ENCODE measurements at regions not wholly inside any gene's neighbourhood (a gene's known extent, or its start where the extent isn't known, plus 50 kb on each side); places are given as distances from the start of the nearest gene placed in this dataset.

DNA sequence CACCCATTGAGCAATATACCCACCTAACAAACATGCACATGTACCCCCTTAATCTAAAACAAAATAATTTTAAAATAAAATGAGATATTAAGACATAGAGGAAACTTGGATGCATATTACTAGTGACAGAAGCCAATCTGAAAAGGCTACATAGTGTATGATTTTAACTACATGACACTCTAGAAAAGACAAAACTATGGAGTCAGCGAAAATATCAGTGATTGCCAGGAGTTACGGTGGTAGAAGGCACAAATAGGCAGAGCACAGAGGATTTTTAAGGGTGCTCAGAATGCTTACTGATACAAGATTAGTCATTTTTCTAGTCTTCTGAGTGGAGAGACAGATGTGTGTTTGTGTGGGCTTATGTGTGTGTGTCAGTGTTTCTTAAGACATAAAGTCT is 656.6 kb downstream of the NR4A2 start:
- no TSS peak for BruUV-seq (replicated peaks)

DNA sequence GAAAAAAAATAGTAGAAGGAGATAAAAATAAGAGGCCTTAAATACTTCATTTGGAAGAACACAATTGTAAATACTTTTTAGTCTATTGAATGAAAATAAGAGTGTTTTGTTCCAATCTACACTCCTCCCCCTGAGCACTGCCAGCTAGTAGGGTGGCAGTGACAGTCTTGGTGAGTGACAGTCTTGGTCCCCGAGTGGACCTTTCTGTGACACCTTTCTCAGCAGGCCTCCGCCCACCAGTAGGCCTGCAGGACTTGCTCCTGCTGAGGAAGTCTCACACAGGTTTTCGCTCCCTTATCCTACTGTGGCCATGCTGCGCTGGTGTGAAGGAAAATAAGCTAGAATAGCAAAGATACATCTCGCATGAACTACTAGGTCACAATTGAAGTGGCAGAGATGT is 666.8 kb downstream of the NR4A2 start:
- BruUV-seq (replicated peaks): no TSS peak
- TF ChIP-seq, protein P1, sequence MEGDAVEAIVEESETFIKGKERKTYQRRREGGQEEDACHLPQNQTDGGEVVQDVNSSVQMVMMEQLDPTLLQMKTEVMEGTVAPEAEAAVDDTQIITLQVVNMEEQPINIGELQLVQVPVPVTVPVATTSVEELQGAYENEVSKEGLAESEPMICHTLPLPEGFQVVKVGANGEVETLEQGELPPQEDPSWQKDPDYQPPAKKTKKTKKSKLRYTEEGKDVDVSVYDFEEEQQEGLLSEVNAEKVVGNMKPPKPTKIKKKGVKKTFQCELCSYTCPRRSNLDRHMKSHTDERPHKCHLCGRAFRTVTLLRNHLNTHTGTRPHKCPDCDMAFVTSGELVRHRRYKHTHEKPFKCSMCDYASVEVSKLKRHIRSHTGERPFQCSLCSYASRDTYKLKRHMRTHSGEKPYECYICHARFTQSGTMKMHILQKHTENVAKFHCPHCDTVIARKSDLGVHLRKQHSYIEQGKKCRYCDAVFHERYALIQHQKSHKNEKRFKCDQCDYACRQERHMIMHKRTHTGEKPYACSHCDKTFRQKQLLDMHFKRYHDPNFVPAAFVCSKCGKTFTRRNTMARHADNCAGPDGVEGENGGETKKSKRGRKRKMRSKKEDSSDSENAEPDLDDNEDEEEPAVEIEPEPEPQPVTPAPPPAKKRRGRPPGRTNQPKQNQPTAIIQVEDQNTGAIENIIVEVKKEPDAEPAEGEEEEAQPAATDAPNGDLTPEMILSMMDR (IDR thresholded peaks at IDR 0.05; ENCODE audit: unreplicated experiment): no peak
- no peak overlapping the region for H3K27ac Mint-ChIP-seq (ENCODE audit: low read depth, unreplicated experiment)
- H3K9me3 Mint-ChIP-seq (ENCODE audit: unreplicated experiment): no peaks in the 10 kb centered on the region
- POLR2A ChIA-PET: no interaction called here
- intact Hi-C loops (cut with micrococcal nuclease): no loop called here
- CTCF ChIA-PET: no interaction called here
- H3K36me3 Mint-ChIP-seq (ENCODE audit: insufficient read depth, unreplicated experiment): no peaks in the 10 kb centered on the region
- H3K4me3 Mint-ChIP-seq (ENCODE audit: unreplicated experiment): no peak overlapping the region
- no peak for DNase-seq (ENCODE audit: unreplicated experiment)
- no peaks in the 10 kb centered on the region for H3K27me3 Mint-ChIP-seq (ENCODE audit: insufficient read depth, unreplicated experiment)
- H3K4me1 Mint-ChIP-seq (ENCODE audit: insufficient read depth, unreplicated experiment): no peaks in the 10 kb centered on the region

More for the DNA sequence above, 656.6 kb downstream of the NR4A2 start:
- Mint-ChIP-seq H3K9me3 (ENCODE audit: unreplicated experiment) (peaks cover 8% of the 10 kb centered on the region), H3K36me3 (ENCODE audit: insufficient read depth, unreplicated experiment) (no peaks in the 10 kb centered on the region), H3K27ac (ENCODE audit: low read depth, unreplicated experiment) (no peak overlapping the region), H3K27me3 (ENCODE audit: insufficient read depth, unreplicated experiment) (no peaks in the 10 kb centered on the region), H3K4me3 (ENCODE audit: unreplicated experiment) (no peak overlapping the region), H3K4me1 (ENCODE audit: insufficient read depth, unreplicated experiment) (no peaks in the 10 kb centered on the region)
- DNase-seq (ENCODE audit: unreplicated experiment): no peak
- CTCF ChIA-PET: no interaction called here
- TF ChIP-seq, protein P1 (IDR thresholded peaks at IDR 0.05; ENCODE audit: unreplicated experiment): no peak
- intact Hi-C loops (cut with micrococcal nuclease): no loop called here
- POLR2A ChIA-PET: no interaction called here

DNA sequence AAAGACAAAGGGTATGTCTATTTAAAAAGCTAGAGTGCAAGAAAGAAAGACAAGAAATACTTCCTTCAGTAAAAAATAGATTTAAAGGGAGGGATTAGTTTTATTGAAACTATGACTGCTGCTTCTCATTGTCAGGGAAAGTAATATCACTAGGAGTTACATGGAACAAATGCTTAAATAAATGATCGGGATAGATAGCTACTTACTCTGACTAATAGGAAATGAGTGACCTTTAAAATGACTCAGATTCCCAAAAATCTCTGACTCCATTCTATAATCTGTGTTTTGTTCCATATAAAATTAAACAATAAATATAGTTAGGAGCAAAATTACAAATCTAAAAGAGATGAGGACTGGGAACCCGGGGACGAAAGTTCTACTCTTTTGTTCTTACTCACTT is 669.3 kb downstream of the NR4A2 start:
- Mint-ChIP-seq H3K9me3 (ENCODE audit: unreplicated experiment) (no peaks in the 10 kb centered on the region), H3K4me1 (ENCODE audit: insufficient read depth, unreplicated experiment) (no peaks in the 10 kb centered on the region), H3K27ac (ENCODE audit: low read depth, unreplicated experiment) (no peak overlapping the region), H3K4me3 (ENCODE audit: unreplicated experiment) (no peak overlapping the region), H3K27me3 (ENCODE audit: insufficient read depth, unreplicated experiment) (no peaks in the 10 kb centered on the region), H3K36me3 (ENCODE audit: insufficient read depth, unreplicated experiment) (no peaks in the 10 kb centered on the region)
- BruUV-seq (replicated peaks): no TSS peak
- intact Hi-C loops (cut with micrococcal nuclease): no loop called here
- ChIA-PET CTCF (interaction anchor here (0.6 kb wide), 1 partner anchor 354 kb away, joined by 3 read pairs; no protein-coding TSS in a partner anchor), POLR2A (no interaction called here)
- DNase-seq (ENCODE audit: unreplicated experiment): peak; percentile 2
- TF ChIP-seq, protein P1 (IDR thresholded peaks at IDR 0.05; ENCODE audit: unreplicated experiment): no peak

DNA sequence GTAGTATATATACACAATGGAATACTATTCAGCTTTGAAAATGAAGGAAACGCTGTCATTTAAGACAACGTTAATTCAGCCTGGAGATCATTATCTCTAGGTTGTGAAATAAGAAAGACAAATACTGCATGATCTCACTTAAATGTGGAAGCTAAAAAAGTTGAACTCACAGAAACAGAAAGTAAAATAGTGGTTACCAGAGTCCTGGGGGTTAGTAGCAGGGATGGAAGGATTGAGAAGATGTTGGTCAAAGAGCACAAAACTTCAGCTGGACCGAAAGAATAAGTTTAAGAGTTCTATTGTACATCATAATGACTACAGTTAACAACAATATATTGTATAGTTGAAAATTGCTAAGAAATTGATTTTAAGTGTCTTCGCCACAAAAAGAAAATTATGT is 670.3 kb downstream of the NR4A2 start:
- no peak overlapping the region for H3K4me3 Mint-ChIP-seq (ENCODE audit: unreplicated experiment)

More for the DNA sequence above, 670.3 kb downstream of the NR4A2 start:
- H3K9me3 Mint-ChIP-seq (ENCODE audit: unreplicated experiment): no peaks in the 10 kb centered on the region
- ChIA-PET POLR2A (no interaction called here), CTCF (interaction anchor here (0.7 kb wide), 1 partner anchor 1012 kb away, joined by 3 read pairs; no protein-coding TSS in a partner anchor)
- no peak overlapping the region for H3K27ac Mint-ChIP-seq (ENCODE audit: low read depth, unreplicated experiment)
- no peak for DNase-seq (ENCODE audit: unreplicated experiment)
- H3K36me3 Mint-ChIP-seq (ENCODE audit: insufficient read depth, unreplicated experiment): no peaks in the 10 kb centered on the region
- TF ChIP-seq, protein P1 (IDR thresholded peaks at IDR 0.05; ENCODE audit: unreplicated experiment): no peak
- H3K4me1 Mint-ChIP-seq (ENCODE audit: insufficient read depth, unreplicated experiment): no peaks in the 10 kb centered on the region
- intact Hi-C loops (cut with micrococcal nuclease): no loop called here
- BruUV-seq (replicated peaks): no TSS peak
- no peaks in the 10 kb centered on the region for H3K27me3 Mint-ChIP-seq (ENCODE audit: insufficient read depth, unreplicated experiment)

All from MCF 10A (cell line).